ENCODE measurements at regions not wholly inside any gene's neighbourhood (a gene's known extent, or its start where the extent isn't known, plus 50 kb on each side); places are given as distances from the start of the nearest gene placed in this dataset.

DNA sequence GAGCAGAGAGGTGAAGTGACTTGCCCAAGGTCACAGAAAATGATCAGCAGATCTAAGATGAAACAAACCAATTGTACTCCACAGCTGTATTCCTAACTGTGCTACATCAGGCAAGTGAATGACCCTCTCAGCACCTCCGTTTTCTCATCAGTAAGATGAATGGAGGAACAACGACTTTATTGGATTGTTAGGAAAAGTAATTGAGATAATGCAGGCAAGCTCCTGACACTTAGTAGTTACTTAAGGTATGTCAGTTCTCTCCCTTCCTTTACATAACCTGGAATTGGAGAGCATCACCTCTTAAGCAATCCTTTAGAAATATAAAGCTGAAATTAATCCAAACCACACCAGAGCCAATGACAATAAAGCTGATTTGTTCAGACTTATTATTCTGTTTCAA is 451.2 kb upstream of the CD180 start (continued):
- TF ChIP-seq ZFP3 (tag by site-specific recombination; IDR thresholded peaks at IDR 0.05; ENCODE audit: low read depth), result no peak
- TF ChIP-seq ZNF114 (tag by site-specific recombination; IDR thresholded peaks at IDR 0.05), result no peak
- TF ChIP-seq WT1 (tag by site-specific recombination; IDR thresholded peaks at IDR 0.05), result no peak
- no peak for TF ChIP-seq ZNF747 (tag by site-specific recombination; IDR thresholded peaks at IDR 0.05)
- TF ChIP-seq GLI2 (tag by site-specific recombination; IDR thresholded peaks at IDR 0.05; ENCODE audit: borderline replicate concordance, low read depth), result no peak
- no peak for TF ChIP-seq ZNF132 (tag by site-specific recombination; IDR thresholded peaks at IDR 0.05; ENCODE audit: borderline replicate concordance)
- TF ChIP-seq ZNF350 (tag by site-specific recombination; IDR thresholded peaks at IDR 0.05), result no peak

- ChIA-PET POLR2A (no interaction called here), CTCF (no interaction called here)
- H3K4me1 ChIP-seq (ENCODE audit: control insufficient read depth, insufficient read depth, low read length), result peaks cover 6% of the 10 kb centered on the region; the same call in 1 of the 2 replicates
- no peaks in the 10 kb centered on the region for H3K36me3 ChIP-seq (ENCODE audit: control insufficient read depth in 2 of 2, insufficient read depth in 1 of 2, low read length in 2 of 2)
- no peak for TF ChIP-seq ZNF266 (tag by site-specific recombination; IDR thresholded peaks at IDR 0.05; ENCODE audit: low read depth)
- TF ChIP-seq SETDB1 (IDR thresholded peaks at IDR 0.05; ENCODE audit: insufficient read length, low read length), result peak; percentile 30
- TF ChIP-seq ZNF114 (tag by site-specific recombination; IDR thresholded peaks at IDR 0.05), result no peak
- no peak overlapping the region for H3K27ac ChIP-seq (ENCODE audit: extremely low read depth, low read depth, low read length)
- no peak overlapping the region for H3K4me3 ChIP-seq (ENCODE audit: low read depth, low read length)
- no peaks in the 10 kb centered on the region for H3K9me3 ChIP-seq (ENCODE audit: control insufficient read depth, insufficient read depth, low read depth, low read length)
These were observed 447.8 kb upstream of the CD180 start for GRCh38 chr5:67644221-67644920.

GRCh38 chr5:67643536-67643935 is 446.9 kb upstream of the CD180 start:
- H3K4me1 ChIP-seq (ENCODE audit: control insufficient read depth, insufficient read depth, low read length), result peaks cover 4% of the 10 kb centered on the region; the same call in 1 of the 2 replicates
- TF ChIP-seq FEZF1 (tag by site-specific recombination; IDR thresholded peaks at IDR 0.05) (no peak), ZNF501 (tag by site-specific recombination; IDR thresholded peaks at IDR 0.05) (no peak), ZNF623 (tag by site-specific recombination; IDR thresholded peaks at IDR 0.05) (no peak), ZSCAN16 (tag by site-specific recombination; IDR thresholded peaks at IDR 0.05) (no peak)
- TF ChIP-seq, protein P1, sequence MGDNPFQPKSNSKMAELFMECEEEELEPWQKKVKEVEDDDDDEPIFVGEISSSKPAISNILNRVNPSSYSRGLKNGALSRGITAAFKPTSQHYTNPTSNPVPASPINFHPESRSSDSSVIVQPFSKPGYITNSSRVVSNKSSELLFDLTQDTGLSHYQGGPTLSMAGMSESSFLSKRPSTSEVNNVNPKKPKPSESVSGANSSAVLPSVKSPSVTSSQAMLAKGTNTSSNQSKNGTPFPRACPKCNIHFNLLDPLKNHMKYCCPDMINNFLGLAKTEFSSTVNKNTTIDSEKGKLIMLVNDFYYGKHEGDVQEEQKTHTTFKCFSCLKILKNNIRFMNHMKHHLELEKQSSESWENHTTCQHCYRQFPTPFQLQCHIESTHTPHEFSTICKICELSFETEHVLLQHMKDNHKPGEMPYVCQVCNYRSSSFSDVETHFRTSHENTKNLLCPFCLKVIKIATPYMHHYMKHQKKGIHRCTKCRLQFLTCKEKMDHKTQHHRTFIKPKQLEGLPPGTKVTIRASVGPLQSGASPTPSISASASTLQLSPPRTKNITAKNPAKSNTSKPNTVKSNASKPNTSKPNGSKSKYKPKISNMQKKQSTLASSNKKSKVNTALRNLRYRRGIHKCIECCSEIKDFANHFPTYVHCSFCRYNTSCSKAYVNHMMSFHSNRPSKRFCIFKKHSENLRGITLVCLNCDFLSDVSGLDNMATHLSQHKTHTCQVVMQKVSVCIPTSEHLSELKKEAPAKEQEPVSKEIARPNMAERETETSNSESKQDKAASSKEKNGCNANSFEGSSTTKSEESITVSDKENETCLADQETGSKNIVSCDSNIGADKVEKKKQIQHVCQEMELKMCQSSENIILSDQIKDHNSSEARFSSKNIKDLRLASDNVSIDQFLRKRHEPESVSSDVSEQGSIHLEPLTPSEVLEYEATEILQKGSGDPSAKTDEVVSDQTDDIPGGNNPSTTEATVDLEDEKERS (tag by site-specific recombination; IDR thresholded peaks at IDR 0.05), result no peak
- TF ChIP-seq, protein P2, sequence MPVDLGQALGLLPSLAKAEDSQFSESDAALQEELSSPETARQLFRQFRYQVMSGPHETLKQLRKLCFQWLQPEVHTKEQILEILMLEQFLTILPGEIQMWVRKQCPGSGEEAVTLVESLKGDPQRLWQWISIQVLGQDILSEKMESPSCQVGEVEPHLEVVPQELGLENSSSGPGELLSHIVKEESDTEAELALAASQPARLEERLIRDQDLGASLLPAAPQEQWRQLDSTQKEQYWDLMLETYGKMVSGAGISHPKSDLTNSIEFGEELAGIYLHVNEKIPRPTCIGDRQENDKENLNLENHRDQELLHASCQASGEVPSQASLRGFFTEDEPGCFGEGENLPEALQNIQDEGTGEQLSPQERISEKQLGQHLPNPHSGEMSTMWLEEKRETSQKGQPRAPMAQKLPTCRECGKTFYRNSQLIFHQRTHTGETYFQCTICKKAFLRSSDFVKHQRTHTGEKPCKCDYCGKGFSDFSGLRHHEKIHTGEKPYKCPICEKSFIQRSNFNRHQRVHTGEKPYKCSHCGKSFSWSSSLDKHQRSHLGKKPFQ (tag by site-specific recombination; IDR thresholded peaks at IDR 0.05), result no peak
- no peaks in the 10 kb centered on the region for H3K36me3 ChIP-seq (ENCODE audit: control insufficient read depth in 2 of 2, insufficient read depth in 1 of 2, low read length in 2 of 2)
- H3K4me3 ChIP-seq (ENCODE audit: low read depth, low read length), result no peak overlapping the region
- no peaks in the 10 kb centered on the region for H3K9me3 ChIP-seq (ENCODE audit: control insufficient read depth, insufficient read depth, low read depth, low read length)
- H3K27ac ChIP-seq (ENCODE audit: extremely low read depth, low read depth, low read length), result no peak overlapping the region
- CTCF ChIA-PET, result interaction anchor here (0.7 kb wide), 1 partner anchor 32 kb away, joined by 3 read pairs; no protein-coding TSS in a partner anchor
- POLR2A ChIA-PET, result interaction anchor here (0.6 kb wide), 1 partner anchor 515 kb away, joined by 3 read pairs; no protein-coding TSS in a partner anchor

GRCh38 chr5:67639976-67640375 is 443.4 kb upstream of the CD180 start:
- H3K4me1 ChIP-seq (ENCODE audit: control insufficient read depth, insufficient read depth, low read length), result no peaks in the 10 kb centered on the region; the same call in 1 of the 2 replicates
- CTCF ChIA-PET, result no interaction called here
- H3K27ac ChIP-seq (ENCODE audit: extremely low read depth, low read depth, low read length), result no peak overlapping the region
- H3K9me3 ChIP-seq (ENCODE audit: control insufficient read depth, insufficient read depth, low read depth, low read length), result no peaks in the 10 kb centered on the region
- POLR2A ChIA-PET, result no interaction called here
- no peaks in the 10 kb centered on the region for H3K36me3 ChIP-seq (ENCODE audit: control insufficient read depth in 2 of 2, insufficient read depth in 1 of 2, low read length in 2 of 2)
- TF ChIP-seq ZNF76 (tag by site-specific recombination; IDR thresholded peaks at IDR 0.05; ENCODE audit: borderline replicate concordance, low read depth) (no peak), WT1 (tag by site-specific recombination; IDR thresholded peaks at IDR 0.05) (peak; percentile 18; the same call in 1 of the 2 replicates), GLIS2 (tag by site-specific recombination; IDR thresholded peaks at IDR 0.05) (no peak), BCL11B (tag by site-specific recombination; IDR thresholded peaks at IDR 0.05; ENCODE audit: low read depth) (no peak), ZBTB8A (tag by site-specific recombination; IDR thresholded peaks at IDR 0.05) (no peak), SCRT2 (tag by site-specific recombination; IDR thresholded peaks at IDR 0.05) (peak; percentile 62)
- H3K4me3 ChIP-seq (ENCODE audit: low read depth, low read length), result no peak overlapping the region

Data from HEK293 (cell line).